CD1c-positive myeloid dendritic cell (primary cell): ENCODE measurements at regions not wholly inside any gene's neighbourhood (a gene's known extent, or its start where the extent isn't known, plus 50 kb on each side); places are given as distances from the start of the nearest gene placed in this dataset.

Experiments used
- DNase-seq: peaks from one replicate; pipeline ENCODE4 v3.0.0-alpha.2; 2016; ENCODE audit errors: extremely low spot score

- no peak for DNase-seq
Observed at GRCh38 chr12:98060411-98060810, 455.0 kb upstream of the TMPO start.

- no peak for DNase-seq
Observed at GRCh38 chr12:98062464-98063245, 452.7 kb upstream of the TMPO start.

- no peak for DNase-seq
Observed at GRCh38 chr12:98064501-98064900, 450.9 kb upstream of the TMPO start.

- DNase-seq: no peak
Observed at GRCh38 chr12:98067795-98068194, 447.6 kb upstream of the TMPO start.

GRCh38 chr12:98073610-98074009 lies 441.8 kb upstream of the TMPO start:
- no peak for DNase-seq

- DNase-seq: no peak
Observed at GRCh38 chr12:98074286-98074685, 441.1 kb upstream of the TMPO start.

GRCh38 chr12:98084391-98084790 lies 431.0 kb upstream of the TMPO start:
- DNase-seq: no peak

GRCh38 chr12:98085046-98085755 lies 430.2 kb upstream of the TMPO start:
- no peak for DNase-seq

GRCh38 chr12:98090731-98091130 lies 424.7 kb upstream of the TMPO start:
- DNase-seq: no peak

GRCh38 chr12:98096436-98096835 lies 419.0 kb upstream of the TMPO start:
- DNase-seq: no peak

- no peak for DNase-seq
Observed at GRCh38 chr12:98106031-98106683, 409.2 kb upstream of the TMPO start.

GRCh38 chr12:98109266-98109665 lies 406.1 kb upstream of the TMPO start:
- DNase-seq: no peak

- no peak for DNase-seq
Observed at GRCh38 chr12:98110536-98110935, 404.9 kb upstream of the TMPO start.

- DNase-seq: no peak
Observed at GRCh38 chr12:98113548-98113947, 401.8 kb upstream of the TMPO start.

GRCh38 chr12:98121963-98122362 lies 393.4 kb upstream of the TMPO start:
- DNase-seq: no peak

GRCh38 chr12:98123021-98123461 lies 392.3 kb upstream of the TMPO start:
- no peak for DNase-seq

- DNase-seq: no peak
Observed at GRCh38 chr12:98126637-98127335, 388.6 kb upstream of the TMPO start.

- no peak for DNase-seq
Observed at GRCh38 chr12:98127336-98127679, 388.1 kb upstream of the TMPO start.

- DNase-seq: no peak
Observed at GRCh38 chr12:98127854-98128253, 387.5 kb upstream of the TMPO start.

- no peak for DNase-seq
Observed at GRCh38 chr12:98136544-98136943, 378.8 kb upstream of the TMPO start.

- DNase-seq: no peak
Observed at GRCh38 chr12:98137278-98137677, 378.1 kb upstream of the TMPO start.

- no peak for DNase-seq
Observed at GRCh38 chr12:98144953-98145352, 370.4 kb upstream of the TMPO start.
